ENCODE measurements at regions not wholly inside any gene's neighbourhood (a gene's known extent, or its start where the extent isn't known, plus 50 kb on each side); places are given as distances from the start of the nearest gene placed in this dataset.

DNA sequence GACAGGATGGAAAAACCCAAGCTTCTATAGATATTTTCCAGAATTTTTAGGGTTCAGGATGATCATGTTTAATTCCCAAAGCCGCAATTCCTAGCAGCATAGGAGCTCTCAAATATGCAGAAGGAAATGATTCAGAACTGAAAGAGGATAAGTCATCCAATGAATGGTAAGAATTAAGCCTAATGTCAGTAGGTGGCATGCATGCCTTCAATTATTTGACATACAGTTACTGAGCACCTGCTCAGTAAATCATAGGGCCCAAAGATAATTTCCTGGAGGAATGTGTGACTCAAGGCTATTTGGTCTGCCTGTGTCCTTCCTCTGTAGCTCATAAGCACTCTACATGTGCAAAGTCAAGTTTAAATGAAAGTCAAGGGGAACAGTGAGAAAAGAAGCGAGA, 116.8 kb upstream of the SLC38A4 start:
- TF ChIP-seq, protein P1, sequence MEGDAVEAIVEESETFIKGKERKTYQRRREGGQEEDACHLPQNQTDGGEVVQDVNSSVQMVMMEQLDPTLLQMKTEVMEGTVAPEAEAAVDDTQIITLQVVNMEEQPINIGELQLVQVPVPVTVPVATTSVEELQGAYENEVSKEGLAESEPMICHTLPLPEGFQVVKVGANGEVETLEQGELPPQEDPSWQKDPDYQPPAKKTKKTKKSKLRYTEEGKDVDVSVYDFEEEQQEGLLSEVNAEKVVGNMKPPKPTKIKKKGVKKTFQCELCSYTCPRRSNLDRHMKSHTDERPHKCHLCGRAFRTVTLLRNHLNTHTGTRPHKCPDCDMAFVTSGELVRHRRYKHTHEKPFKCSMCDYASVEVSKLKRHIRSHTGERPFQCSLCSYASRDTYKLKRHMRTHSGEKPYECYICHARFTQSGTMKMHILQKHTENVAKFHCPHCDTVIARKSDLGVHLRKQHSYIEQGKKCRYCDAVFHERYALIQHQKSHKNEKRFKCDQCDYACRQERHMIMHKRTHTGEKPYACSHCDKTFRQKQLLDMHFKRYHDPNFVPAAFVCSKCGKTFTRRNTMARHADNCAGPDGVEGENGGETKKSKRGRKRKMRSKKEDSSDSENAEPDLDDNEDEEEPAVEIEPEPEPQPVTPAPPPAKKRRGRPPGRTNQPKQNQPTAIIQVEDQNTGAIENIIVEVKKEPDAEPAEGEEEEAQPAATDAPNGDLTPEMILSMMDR (IDR thresholded peaks at IDR 0.05): no peak
- Mint-ChIP-seq H3K27me3 (ENCODE audit: low read depth, poor library complexity) (peaks cover 3% of the 10 kb centered on the region), H3K36me3 (ENCODE audit: low read depth) (no peaks in the 10 kb centered on the region), H3K4me1 (no peaks in the 10 kb centered on the region), H3K9me3 (no peaks in the 10 kb centered on the region), H3K4me3 (no peak overlapping the region), H3K27ac (no peak overlapping the region)
- DNase-seq: no peak

DNA sequence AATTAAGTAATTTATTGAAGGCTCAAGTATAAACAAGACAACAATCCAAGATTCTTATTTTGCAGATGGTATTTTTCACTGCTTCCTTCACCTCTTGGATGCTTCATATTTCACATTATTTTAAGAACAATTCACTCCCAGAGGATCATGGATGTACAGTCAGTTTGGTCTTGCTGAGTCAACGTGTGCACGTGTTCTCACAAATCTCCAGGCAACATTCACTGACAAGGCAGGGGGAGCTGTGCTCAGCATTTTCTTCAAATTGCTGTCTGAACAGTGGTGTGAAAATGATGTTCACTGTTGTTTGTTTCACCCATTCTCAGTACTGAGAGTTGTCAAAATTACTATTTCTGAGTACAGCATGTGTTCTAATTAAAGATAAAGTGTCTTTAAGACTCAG, 118.3 kb upstream of the SLC38A4 start:
- peaks cover 3% of the 10 kb centered on the region for H3K27me3 Mint-ChIP-seq (ENCODE audit: low read depth, poor library complexity)

DNA sequence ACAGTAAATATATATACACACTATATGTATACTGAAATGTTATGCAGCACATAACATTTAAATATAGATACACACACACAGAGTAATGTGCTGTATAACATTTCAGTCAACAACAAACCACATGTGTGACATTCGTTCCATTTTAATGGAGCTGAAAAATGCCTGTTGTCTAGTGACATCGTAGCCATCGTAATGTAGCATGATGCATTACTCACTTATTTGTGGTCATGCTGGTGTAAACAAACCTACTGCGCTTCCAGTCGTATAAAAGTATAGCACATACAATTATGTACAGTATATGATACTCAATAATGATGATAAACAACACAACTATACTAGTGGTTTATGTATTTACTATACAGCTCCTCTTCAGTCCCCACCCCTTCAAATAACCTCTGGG, 119.0 kb upstream of the SLC38A4 start:
- no peaks in the 10 kb centered on the region for H3K4me1 Mint-ChIP-seq
- H3K9me3 Mint-ChIP-seq: no peaks in the 10 kb centered on the region
- TF ChIP-seq, protein P1 (IDR thresholded peaks at IDR 0.05): no peak
- peaks cover 3% of the 10 kb centered on the region for H3K27me3 Mint-ChIP-seq (ENCODE audit: low read depth, poor library complexity)
- no peaks in the 10 kb centered on the region for H3K36me3 Mint-ChIP-seq (ENCODE audit: low read depth)
- no peak for DNase-seq
- no peak overlapping the region for H3K27ac Mint-ChIP-seq
- H3K4me3 Mint-ChIP-seq: no peak overlapping the region

More for the DNA sequence above, 118.3 kb upstream of the SLC38A4 start:
- no peaks in the 10 kb centered on the region for H3K36me3 Mint-ChIP-seq (ENCODE audit: low read depth)
- H3K27ac Mint-ChIP-seq: no peak overlapping the region
- TF ChIP-seq, protein P1 (IDR thresholded peaks at IDR 0.05): no peak
- H3K9me3 Mint-ChIP-seq: no peaks in the 10 kb centered on the region
- no peaks in the 10 kb centered on the region for H3K4me1 Mint-ChIP-seq
- no peak for DNase-seq
- no peak overlapping the region for H3K4me3 Mint-ChIP-seq

DNA sequence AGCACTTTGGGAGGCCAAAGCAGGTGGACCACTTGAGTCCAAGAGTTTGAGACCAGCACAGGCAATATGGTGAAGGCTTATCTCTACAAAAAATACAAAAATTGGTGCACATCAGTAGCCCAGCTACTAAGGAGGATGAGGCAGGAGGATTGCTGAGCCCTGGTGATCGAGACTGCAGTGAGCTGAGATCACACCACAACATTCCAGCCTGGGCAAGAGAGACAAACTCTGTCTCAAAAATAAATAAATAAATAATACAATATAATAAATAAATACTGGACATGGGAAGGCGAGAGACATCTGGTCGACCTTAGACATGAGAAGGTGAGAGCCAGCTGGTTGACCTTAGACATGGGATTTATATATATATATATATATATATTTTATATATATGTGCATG, 119.8 kb upstream of the SLC38A4 start:
- DNase-seq: no peak
- Mint-ChIP-seq H3K27me3 (ENCODE audit: low read depth, poor library complexity) (peaks cover 3% of the 10 kb centered on the region), H3K36me3 (ENCODE audit: low read depth) (no peaks in the 10 kb centered on the region), H3K9me3 (no peaks in the 10 kb centered on the region), H3K4me1 (no peaks in the 10 kb centered on the region), H3K27ac (no peak overlapping the region), H3K4me3 (no peak overlapping the region)
- TF ChIP-seq, protein P1 (IDR thresholded peaks at IDR 0.05): no peak

DNA sequence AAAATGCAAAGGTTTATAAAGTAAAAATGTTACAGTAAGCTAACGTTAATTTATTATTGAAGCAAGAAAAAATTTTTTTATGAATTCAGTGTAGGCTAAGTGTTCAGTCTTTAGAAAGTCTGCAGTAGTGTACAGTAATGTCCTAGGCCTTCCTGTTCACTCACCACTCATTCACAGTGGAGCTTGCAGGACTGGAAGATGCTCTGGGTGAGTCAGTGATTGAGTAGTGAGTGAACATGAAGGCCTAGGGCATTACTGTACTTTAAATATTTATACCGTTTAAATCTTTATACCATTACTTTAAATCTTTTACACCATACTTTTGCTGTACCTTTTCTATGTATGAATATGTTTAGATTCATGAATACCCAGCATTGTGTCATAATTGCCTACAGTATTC, 120.3 kb upstream of the SLC38A4 start:
- TF ChIP-seq, protein P1 (IDR thresholded peaks at IDR 0.05): no peak
- H3K36me3 Mint-ChIP-seq (ENCODE audit: low read depth): no peaks in the 10 kb centered on the region
- no peak overlapping the region for H3K4me3 Mint-ChIP-seq
- no peak for DNase-seq
- peaks cover 3% of the 10 kb centered on the region for H3K27me3 Mint-ChIP-seq (ENCODE audit: low read depth, poor library complexity)
- H3K4me1 Mint-ChIP-seq: no peaks in the 10 kb centered on the region
- H3K9me3 Mint-ChIP-seq: no peaks in the 10 kb centered on the region
- H3K27ac Mint-ChIP-seq: no peak overlapping the region

DNA sequence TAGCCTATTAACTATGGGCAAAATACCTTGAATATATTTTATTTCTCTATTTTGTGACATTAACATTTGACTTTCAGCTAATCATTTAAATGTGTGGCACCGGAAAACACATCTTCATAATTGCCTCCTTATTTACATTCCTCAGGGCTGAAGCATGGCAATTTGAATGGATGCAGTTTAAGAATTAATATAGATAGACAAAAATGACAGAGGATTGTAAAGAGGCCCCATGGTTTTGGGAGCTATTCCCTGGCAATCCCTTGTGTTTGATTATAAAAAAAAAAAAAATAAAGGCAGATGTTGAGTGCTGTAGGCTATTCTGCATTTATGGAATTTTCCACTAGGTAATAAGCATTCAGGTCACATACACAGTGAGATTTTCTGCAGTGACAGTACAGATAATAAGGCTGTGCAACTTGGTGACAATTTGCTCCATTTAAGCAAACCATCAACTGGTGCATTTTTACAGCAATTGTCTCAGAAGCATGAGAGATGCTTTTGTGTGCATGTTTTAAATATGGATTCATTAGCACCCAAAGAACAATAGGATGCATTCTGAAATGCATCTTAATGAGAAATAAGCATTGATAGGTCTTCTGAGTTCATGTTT, 123.2 kb upstream of the SLC38A4 start:
- no peak overlapping the region for H3K27ac Mint-ChIP-seq
- H3K4me1 Mint-ChIP-seq: no peaks in the 10 kb centered on the region
- no peak overlapping the region for H3K4me3 Mint-ChIP-seq
- H3K36me3 Mint-ChIP-seq (ENCODE audit: low read depth): no peaks in the 10 kb centered on the region
- no peak for DNase-seq
- no peaks in the 10 kb centered on the region for H3K9me3 Mint-ChIP-seq
- H3K27me3 Mint-ChIP-seq (ENCODE audit: low read depth, poor library complexity): peaks cover 7% of the 10 kb centered on the region
- TF ChIP-seq, protein P1 (IDR thresholded peaks at IDR 0.05): no peak
